LNCAP (cell line): ENCODE measurements at regions not wholly inside any gene's neighbourhood (a gene's known extent, or its start where the extent isn't known, plus 50 kb on each side); places are given as distances from the start of the nearest gene placed in this dataset.

Experiments used
- CTCF ChIP-seq: fragments of 450-650 bp; IDR thresholded peaks from 2 replicates; pipeline ENCODE4 v1.5.1; 2017; ENCODE audit warnings: mild to moderate bottlenecking

DNA sequence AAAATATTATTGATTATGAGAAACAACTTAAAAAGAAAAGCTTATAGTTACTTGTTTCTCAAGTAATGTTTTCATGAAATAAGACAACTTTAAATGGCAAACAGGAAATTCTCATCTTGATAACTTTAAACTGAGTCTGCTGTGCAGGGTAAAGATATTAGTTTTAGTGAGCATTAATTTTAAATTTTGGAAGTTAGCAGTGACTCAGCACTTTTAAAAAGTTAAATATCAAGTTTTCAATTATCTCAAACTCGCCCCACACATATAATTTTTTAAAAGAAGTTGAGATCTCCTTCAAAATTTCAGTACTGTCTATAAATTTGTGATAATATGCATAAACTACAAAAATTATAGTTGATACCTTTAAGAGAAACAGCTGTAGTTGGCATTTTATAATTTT, 337.3 kb upstream of the NT5E start:
- no peak for TF ChIP-seq CTCF

DNA sequence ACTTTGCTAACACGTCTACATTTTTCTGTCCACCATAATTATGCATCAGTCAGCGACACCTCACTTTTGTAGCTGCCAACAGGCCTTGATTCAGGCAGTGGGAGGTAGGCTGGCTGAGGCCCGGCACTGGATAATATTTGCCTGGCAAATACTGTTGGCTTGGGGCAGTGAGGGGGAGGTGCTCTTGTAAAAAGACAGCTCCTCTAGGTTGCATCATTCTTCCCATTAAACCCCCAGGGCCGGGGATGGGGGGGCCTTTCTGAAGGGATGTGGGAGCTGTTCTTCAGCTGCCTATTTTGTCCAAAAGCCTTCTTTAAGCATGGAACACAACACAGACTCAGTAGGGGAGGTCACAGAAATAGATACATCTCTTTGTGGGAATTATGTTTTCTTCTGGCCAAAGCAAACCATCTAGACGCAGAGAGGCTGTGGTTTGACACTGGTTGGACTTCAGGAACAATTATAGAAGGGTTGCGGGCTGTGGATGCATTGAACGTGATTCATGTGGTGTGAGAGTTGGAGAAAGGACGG, 338.3 kb upstream of the NT5E start:
- TF ChIP-seq CTCF, result no peak

- TF ChIP-seq CTCF, result no peak
Observed at GRCh38 chr6:85110943-85111342, 338.9 kb upstream of the NT5E start.

DNA sequence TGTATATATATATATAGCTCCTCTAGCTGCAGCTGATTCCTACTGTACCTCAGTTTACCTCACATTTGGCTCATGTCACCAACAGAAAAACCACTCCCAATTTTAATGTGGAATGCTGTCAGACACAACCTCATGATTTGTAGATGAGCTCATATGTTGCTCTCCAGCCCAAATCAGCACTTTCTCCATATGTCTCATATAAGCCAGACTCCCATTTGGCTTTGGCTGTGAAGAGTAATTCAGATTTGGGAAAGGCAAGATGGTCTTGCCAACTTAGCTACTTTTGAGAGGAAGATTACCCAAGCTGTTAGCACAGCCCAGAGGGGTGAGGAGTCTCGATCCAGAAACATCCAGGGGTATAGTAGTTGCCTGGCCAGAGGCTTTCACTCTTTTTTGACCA, 342.2 kb upstream of the NT5E start:
- no peak for TF ChIP-seq CTCF

DNA sequence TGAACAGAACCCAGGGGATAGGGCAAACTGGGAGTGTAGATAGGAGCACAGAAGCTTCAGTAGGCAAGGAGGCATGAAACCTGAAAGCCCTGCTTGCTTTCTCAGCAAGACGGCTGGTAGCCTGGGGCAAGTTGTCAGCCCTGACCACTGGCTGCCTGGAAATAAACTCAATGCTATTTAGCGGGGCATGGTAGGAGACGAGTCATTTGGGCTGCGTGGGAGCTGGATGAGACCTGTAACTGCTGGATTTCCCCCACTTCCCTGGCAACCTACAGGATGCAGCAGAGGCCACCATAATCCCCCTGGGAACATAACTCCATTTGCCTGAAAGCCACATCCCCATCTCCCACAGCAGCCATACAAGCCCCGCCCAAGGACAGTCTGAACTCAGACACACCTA, 332.6 kb upstream of the TBX18 start:
- TF ChIP-seq CTCF, result no peak

GRCh38 chr6:85092226-85092625, 327.8 kb upstream of the TBX18 start:
- no peak for TF ChIP-seq CTCF

- TF ChIP-seq CTCF, result no peak
Observed at GRCh38 chr6:85089255-85089654, 324.9 kb upstream of the TBX18 start.

DNA sequence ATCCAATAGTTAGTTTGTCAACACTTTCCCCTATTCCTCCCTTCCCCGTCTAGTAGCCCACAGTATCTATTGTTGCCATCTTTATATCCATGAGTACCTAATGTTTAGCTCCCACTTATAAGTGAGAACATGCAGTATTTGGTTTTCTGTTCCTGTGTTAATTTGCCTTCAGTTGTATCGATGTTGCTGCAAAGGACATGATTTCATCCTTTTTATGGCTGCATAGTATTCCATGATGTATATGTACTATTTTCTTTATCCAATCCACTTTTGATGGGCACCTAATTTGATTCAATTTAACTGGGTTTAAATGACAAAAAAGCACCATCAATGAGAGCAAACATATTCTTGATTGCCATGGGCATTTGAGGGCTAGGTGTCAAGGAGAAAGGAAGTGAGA, 321.5 kb upstream of the TBX18 start:
- TF ChIP-seq CTCF, result no peak
